HS-5 (cell line): ENCODE measurements at regions not wholly inside any gene's neighbourhood (a gene's known extent, or its start where the extent isn't known, plus 50 kb on each side); places are given as distances from the start of the nearest gene placed in this dataset.
"Not testable (repeated sequence)": the region's sequence is repeated elsewhere in the genome, so short reads cannot be mapped to it uniquely, and the experiment has no call there.

Experiments used
- DNase-seq: peaks from one replicate; pipeline ENCODE4 v3.0.0-alpha.2; 2012; ENCODE audit warnings: low read depth

- no peak for DNase-seq
These were observed 237.2 kb upstream of the PUDP start for GRCh38 chrX:7385131-7385530.

- no peak for DNase-seq
These were observed 230.5 kb upstream of the PUDP start for GRCh38 chrX:7378406-7378805.

- DNase-seq, result peak; percentile 78
These were observed 225.0 kb upstream of the PUDP start for GRCh38 chrX:7372825-7373525.

GRCh38 chrX:7362111-7362510 lies 214.2 kb upstream of the PUDP start:
- no peak for DNase-seq

GRCh38 chrX:7351926-7352325 lies 204.0 kb upstream of the PUDP start:
- DNase-seq, result no peak

GRCh38 chrX:7347465-7347864 lies 199.5 kb upstream of the PUDP start:
- DNase-seq, result no peak

- DNase-seq, result no peak
These were observed 198.1 kb upstream of the PUDP start for GRCh38 chrX:7346021-7346420.

- no peak for DNase-seq
These were observed 195.2 kb upstream of the PUDP start for GRCh38 chrX:7343181-7343580.

- not testable (repeated sequence) for DNase-seq
These were observed 187.9 kb upstream of the PUDP start for GRCh38 chrX:7335816-7336362.

GRCh38 chrX:7334253-7334935 lies 186.4 kb upstream of the PUDP start:
- DNase-seq, result peak; percentile 65

GRCh38 chrX:7330971-7331746 lies 183.2 kb upstream of the PUDP start:
- peak; percentile 80 for DNase-seq

- no peak for DNase-seq
These were observed 182.6 kb upstream of the PUDP start for GRCh38 chrX:7330556-7330955.

GRCh38 chrX:7318661-7319060 lies 170.7 kb upstream of the PUDP start:
- no peak for DNase-seq

GRCh38 chrX:7318241-7318640 lies 170.3 kb upstream of the PUDP start:
- no peak for DNase-seq

GRCh38 chrX:7316887-7317286 lies 168.9 kb upstream of the PUDP start:
- DNase-seq, result no peak

- DNase-seq, result no peak
These were observed 168.3 kb upstream of the PUDP start for GRCh38 chrX:7316280-7316679.

GRCh38 chrX:7314425-7314824 lies 166.5 kb upstream of the PUDP start:
- DNase-seq, result no peak

GRCh38 chrX:7307720-7308119 lies 159.8 kb upstream of the PUDP start:
- DNase-seq, result no peak

- DNase-seq, result no peak
These were observed 146.5 kb upstream of the PUDP start for GRCh38 chrX:7294483-7294882.

- DNase-seq, result no peak
These were observed 138.3 kb upstream of the PUDP start for GRCh38 chrX:7286168-7286837.

- no peak for DNase-seq
These were observed 137.8 kb upstream of the PUDP start for GRCh38 chrX:7285765-7286164.

GRCh38 chrX:7283741-7284140 lies 135.8 kb upstream of the PUDP start:
- no peak for DNase-seq
